PC-9 (cell line): ENCODE measurements at regions not wholly inside any gene's neighbourhood (a gene's known extent, or its start where the extent isn't known, plus 50 kb on each side); places are given as distances from the start of the nearest gene placed in this dataset.

Source experiments
- CTCF ChIP-seq: fragments of 200-600 bp; sonication (generic); conservative IDR thresholded peaks from 2 replicates; pipeline ENCODE4 v1.6.1; 2017; ENCODE audit warnings: mixed run types, antibody characterized with exemption, mild to moderate bottlenecking, moderate library complexity
- EZH2 ChIP-seq: fragments of 200-600 bp; sonication (generic); IDR thresholded peaks from 2 replicates; pipeline ENCODE4 v1.8.0; 2017; ENCODE audit warnings: antibody characterized with exemption, low read depth

GRCh38 chr12:24643120-24644119, 305.5 kb downstream of the BCAT1 start:
- TF ChIP-seq CTCF: no peak
- no peak for TF ChIP-seq EZH2
